HG03159 (cell line): ENCODE measurements at regions not wholly inside any gene's neighbourhood (a gene's known extent, or its start where the extent isn't known, plus 50 kb on each side); places are given as distances from the start of the nearest gene placed in this dataset.

ENCODE experiments used
- ATAC-seq: cut with Tn5 transposase; IDR thresholded peaks from one replicate; pipeline ENCODE4 v1.9.1; 2021; ENCODE audit warnings: mild to moderate bottlenecking, moderate library complexity; ENCODE audit not compliant: unreplicated experiment

GRCh38 chr3:67286586-67286985 is 288.5 kb downstream of the KBTBD8 start:
- ATAC-seq, result no peak

GRCh38 chr3:67288466-67289106 is 290.5 kb downstream of the KBTBD8 start:
- ATAC-seq, result no peak

- ATAC-seq, result no peak
These were observed 291.5 kb downstream of the KBTBD8 start for GRCh38 chr3:67289626-67290025.

GRCh38 chr3:67290438-67290837 is 292.3 kb downstream of the KBTBD8 start:
- peak; percentile 79 for ATAC-seq

- no peak for ATAC-seq
These were observed 293.5 kb downstream of the KBTBD8 start for GRCh38 chr3:67291287-67292252.

GRCh38 chr3:67292356-67293121 is 294.4 kb downstream of the KBTBD8 start:
- ATAC-seq, result no peak

GRCh38 chr3:67294341-67294740 is 296.2 kb downstream of the KBTBD8 start:
- ATAC-seq, result no peak

- ATAC-seq, result no peak
These were observed 298.2 kb downstream of the KBTBD8 start for GRCh38 chr3:67296039-67296892.

- ATAC-seq, result no peak
These were observed 299.8 kb downstream of the KBTBD8 start for GRCh38 chr3:67297715-67298475.

GRCh38 chr3:67301556-67301955 is 303.4 kb downstream of the KBTBD8 start:
- no peak for ATAC-seq

- no peak for ATAC-seq
These were observed 304.4 kb downstream of the KBTBD8 start for GRCh38 chr3:67302489-67302888.

- ATAC-seq, result no peak
These were observed 307.1 kb downstream of the KBTBD8 start for GRCh38 chr3:67305160-67305559.

- no peak for ATAC-seq
These were observed 307.8 kb downstream of the KBTBD8 start for GRCh38 chr3:67305922-67306321.

- ATAC-seq, result no peak
These were observed 313.3 kb downstream of the KBTBD8 start for GRCh38 chr3:67311440-67311839.

- no peak for ATAC-seq
These were observed 314.0 kb downstream of the KBTBD8 start for GRCh38 chr3:67312155-67312554.

GRCh38 chr3:67318162-67318561 is 320.1 kb downstream of the KBTBD8 start:
- no peak for ATAC-seq

- ATAC-seq, result no peak
These were observed 326.4 kb downstream of the KBTBD8 start for GRCh38 chr3:67324554-67324953.
